ENCODE measurements at regions not wholly inside any gene's neighbourhood (a gene's known extent, or its start where the extent isn't known, plus 50 kb on each side); places are given as distances from the start of the nearest gene placed in this dataset.

DNA sequence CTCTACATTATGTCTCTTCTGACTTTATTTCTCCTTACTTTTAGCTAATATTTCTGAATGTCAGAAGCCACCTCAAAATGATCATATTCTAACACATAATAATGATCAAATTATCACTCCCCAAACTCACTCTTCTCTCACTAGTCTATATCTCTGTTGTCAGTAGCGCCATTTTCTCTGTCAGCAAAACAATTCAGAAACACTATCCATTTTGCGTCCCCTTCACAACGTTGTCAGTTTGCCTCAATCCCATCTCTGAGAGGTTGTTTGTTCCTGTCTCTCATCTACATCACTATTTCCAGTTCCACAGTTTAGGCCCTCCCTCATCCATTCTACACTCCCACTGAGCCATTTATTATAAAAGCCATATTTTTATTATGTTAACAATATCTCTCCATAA is 1376.3 kb upstream of the ACVR2A start:
- Histone ChIP-seq H3K4me1 (no peaks in the 10 kb centered on the region), H3K27me3 (no peaks in the 10 kb centered on the region), H3K4me3 (no peak overlapping the region), H3K36me3 (no peaks in the 10 kb centered on the region), H3K27ac (no peak overlapping the region), H3K9me3 (no peaks in the 10 kb centered on the region)
- no peak for TF ChIP-seq CTCF (IDR thresholded peaks at IDR 0.05)
- no peak for TF ChIP-seq POLR2A (IDR thresholded peaks at IDR 0.05)
- DNase-seq: no peak

GRCh38 chr2:146467425-146467824 is 1377.4 kb upstream of the ACVR2A start:
- Histone ChIP-seq H3K4me1 (no peaks in the 10 kb centered on the region), H3K36me3 (no peaks in the 10 kb centered on the region), H3K4me3 (no peak overlapping the region), H3K9me3 (no peaks in the 10 kb centered on the region), H3K27me3 (no peaks in the 10 kb centered on the region), H3K27ac (no peak overlapping the region)
- no peak for DNase-seq
- TF ChIP-seq POLR2A (IDR thresholded peaks at IDR 0.05): no peak
- no peak for TF ChIP-seq CTCF (IDR thresholded peaks at IDR 0.05)

GRCh38 chr2:146465460-146465859 is 1379.4 kb upstream of the ACVR2A start:
- TF ChIP-seq POLR2A (IDR thresholded peaks at IDR 0.05) (no peak), CTCF (IDR thresholded peaks at IDR 0.05) (no peak)
- Histone ChIP-seq H3K4me1 (no peaks in the 10 kb centered on the region), H3K27ac (no peak overlapping the region), H3K27me3 (no peaks in the 10 kb centered on the region), H3K36me3 (no peaks in the 10 kb centered on the region), H3K4me3 (no peak overlapping the region), H3K9me3 (no peaks in the 10 kb centered on the region)
- no peak for DNase-seq

DNA sequence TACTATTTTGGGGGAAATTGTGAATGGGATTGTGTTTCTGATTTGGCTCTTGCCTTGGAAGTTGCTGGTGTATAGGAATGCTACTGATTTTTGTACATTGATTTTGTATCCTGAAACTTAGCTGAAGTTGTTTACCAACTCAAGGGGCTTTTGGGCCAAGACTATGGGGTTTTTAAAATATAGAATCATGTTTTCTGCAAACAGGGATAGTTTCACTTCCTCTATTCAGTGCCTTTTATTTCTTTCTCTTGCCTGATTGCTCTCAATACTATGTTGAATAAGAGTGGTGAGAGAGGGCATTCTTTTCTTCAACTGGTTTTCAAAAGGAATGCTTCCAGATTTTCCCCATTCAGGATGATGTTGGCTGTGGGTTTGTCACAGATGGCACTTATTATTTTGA is 1383.8 kb upstream of the ACVR2A start:
- Histone ChIP-seq H3K36me3 (no peaks in the 10 kb centered on the region), H3K4me3 (no peak overlapping the region), H3K27ac (no peak overlapping the region), H3K27me3 (no peaks in the 10 kb centered on the region), H3K4me1 (no peaks in the 10 kb centered on the region), H3K9me3 (no peaks in the 10 kb centered on the region)
- DNase-seq: no peak
- no peak for TF ChIP-seq POLR2A (IDR thresholded peaks at IDR 0.05)
- no peak for TF ChIP-seq CTCF (IDR thresholded peaks at IDR 0.05)

DNA sequence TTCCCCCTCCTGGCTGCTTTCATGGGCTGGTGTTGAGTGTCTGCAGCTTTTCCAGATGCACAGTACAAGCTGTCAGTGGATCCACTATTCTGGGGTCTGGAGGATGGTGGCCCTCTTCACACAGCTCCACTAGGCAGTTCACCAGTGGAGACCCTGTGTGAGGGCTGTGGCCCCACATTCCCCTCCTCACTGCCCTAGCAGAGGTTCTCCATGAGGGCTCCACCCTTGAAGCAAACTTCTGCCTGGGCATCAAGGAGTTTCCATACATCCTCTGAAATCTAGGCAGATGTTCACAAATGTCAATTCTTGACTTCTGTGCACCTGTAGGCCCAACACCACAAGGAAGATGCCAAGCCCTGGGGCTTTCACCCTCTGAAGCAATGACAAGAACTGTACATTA is 1386.2 kb upstream of the ACVR2A start:
- Histone ChIP-seq H3K36me3 (no peaks in the 10 kb centered on the region), H3K27ac (no peak overlapping the region), H3K4me3 (no peak overlapping the region), H3K9me3 (no peaks in the 10 kb centered on the region), H3K27me3 (no peaks in the 10 kb centered on the region), H3K4me1 (no peaks in the 10 kb centered on the region)
- TF ChIP-seq POLR2A (IDR thresholded peaks at IDR 0.05): no peak
- DNase-seq: no peak

DNA sequence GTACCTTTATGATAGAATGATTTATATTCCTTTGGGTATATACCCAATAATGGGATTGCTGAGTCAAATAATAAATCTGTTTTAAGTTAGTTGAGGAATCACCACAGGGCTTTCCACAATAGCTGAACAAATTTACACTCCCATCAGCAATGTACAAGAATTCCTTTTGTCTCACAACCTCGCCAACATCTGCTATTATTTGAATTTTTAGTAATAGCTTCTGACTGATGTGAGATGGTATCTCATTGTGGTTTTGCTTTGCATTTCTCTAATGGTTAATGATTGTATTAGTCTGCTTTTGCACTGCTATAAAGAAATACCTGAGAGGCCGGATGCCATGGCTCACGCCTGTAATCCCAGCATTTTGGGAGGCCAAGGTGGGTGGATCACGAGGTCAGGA is 1387.6 kb upstream of the ACVR2A start:
- Histone ChIP-seq H3K4me1 (no peaks in the 10 kb centered on the region), H3K27me3 (no peaks in the 10 kb centered on the region), H3K36me3 (no peaks in the 10 kb centered on the region), H3K4me3 (no peak overlapping the region), H3K9me3 (no peaks in the 10 kb centered on the region), H3K27ac (no peak overlapping the region)
- no peak for DNase-seq
- TF ChIP-seq POLR2A (IDR thresholded peaks at IDR 0.05): no peak
- no peak for TF ChIP-seq CTCF (IDR thresholded peaks at IDR 0.05)

Measured in Peyer's patch (tissue), 4 donors.